Transverse colon (tissue), 3 donors: ENCODE measurements at regions not wholly inside any gene's neighbourhood (a gene's known extent, or its start where the extent isn't known, plus 50 kb on each side); places are given as distances from the start of the nearest gene placed in this dataset.

Experiments used
- POLR2A ChIP-seq: fragments of 450-650 bp; IDR thresholded peaks from one replicate; pipeline ENCODE4 v1.6.1; 2016; ENCODE audit warnings: antibody characterized with exemption, mild to moderate bottlenecking, moderate library complexity
- TF ChIP-seq, protein P1 (sequence below), 5 experiments: fragments of 200-600 bp in 3 of 5; fragments of 450-650 bp in 2 of 5; sonication (generic) in 3 of 5; IDR thresholded peaks; 1 replicate in 2 of 5; 2 replicates in 3 of 5; pipeline ENCODE4 v1.5.1; 2016 to 2017; ENCODE audit warnings: antibody characterized with exemption in 5 of 5, inconsistent platforms in 3 of 5, mild to moderate bottlenecking in 2 of 5, moderate library complexity in 1 of 5

DNA sequence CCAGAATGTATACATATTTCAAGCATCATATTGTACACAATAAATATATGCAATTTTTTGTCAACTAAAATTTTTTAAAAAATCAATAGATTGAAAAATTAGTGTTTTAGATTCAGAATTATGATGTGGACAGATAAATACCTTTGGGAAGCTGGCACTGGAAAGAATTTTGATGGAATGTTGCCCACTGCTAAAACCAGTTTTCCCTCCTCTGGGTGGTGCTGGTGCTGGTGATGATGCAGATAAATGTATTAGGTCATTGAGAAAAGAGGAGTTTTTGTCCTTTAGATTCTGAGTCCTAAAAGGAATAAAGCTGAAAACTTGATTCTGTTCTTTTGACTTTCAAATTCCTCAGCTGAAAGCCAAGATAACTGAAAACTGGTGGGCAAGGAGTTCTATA, 56.0 kb upstream of the SUCLG2 start:
- TF ChIP-seq, protein P1, sequence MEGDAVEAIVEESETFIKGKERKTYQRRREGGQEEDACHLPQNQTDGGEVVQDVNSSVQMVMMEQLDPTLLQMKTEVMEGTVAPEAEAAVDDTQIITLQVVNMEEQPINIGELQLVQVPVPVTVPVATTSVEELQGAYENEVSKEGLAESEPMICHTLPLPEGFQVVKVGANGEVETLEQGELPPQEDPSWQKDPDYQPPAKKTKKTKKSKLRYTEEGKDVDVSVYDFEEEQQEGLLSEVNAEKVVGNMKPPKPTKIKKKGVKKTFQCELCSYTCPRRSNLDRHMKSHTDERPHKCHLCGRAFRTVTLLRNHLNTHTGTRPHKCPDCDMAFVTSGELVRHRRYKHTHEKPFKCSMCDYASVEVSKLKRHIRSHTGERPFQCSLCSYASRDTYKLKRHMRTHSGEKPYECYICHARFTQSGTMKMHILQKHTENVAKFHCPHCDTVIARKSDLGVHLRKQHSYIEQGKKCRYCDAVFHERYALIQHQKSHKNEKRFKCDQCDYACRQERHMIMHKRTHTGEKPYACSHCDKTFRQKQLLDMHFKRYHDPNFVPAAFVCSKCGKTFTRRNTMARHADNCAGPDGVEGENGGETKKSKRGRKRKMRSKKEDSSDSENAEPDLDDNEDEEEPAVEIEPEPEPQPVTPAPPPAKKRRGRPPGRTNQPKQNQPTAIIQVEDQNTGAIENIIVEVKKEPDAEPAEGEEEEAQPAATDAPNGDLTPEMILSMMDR (IDR thresholded peaks at IDR 0.05): no peak
- TF ChIP-seq POLR2A: no peak
